SU-DHL-6 (cell line): ENCODE measurements at regions not wholly inside any gene's neighbourhood (a gene's known extent, or its start where the extent isn't known, plus 50 kb on each side); places are given as distances from the start of the nearest gene placed in this dataset.
"Not testable (repeated sequence)": the region's sequence is repeated elsewhere in the genome, so short reads cannot be mapped to it uniquely, and the experiment has no call there.

ENCODE experiments used
- H2AFZ ChIP-seq: fragments of 200-600 bp; sonication (generic); 2 replicates; pipeline ENCODE4 v1.6.1; 2014; ENCODE audit warnings: low read depth, mild to moderate bottlenecking, moderate library complexity, mixed read lengths, antibody characterized with exemption, low read length; ENCODE audit not compliant: severe bottlenecking
- H3F3A ChIP-seq: fragments of 200-600 bp; shearing (Covaris generic); 2 replicates; pipeline ENCODE4 v1.6.0; 2016; ENCODE audit warnings: antibody characterized with exemption, mild to moderate bottlenecking; ENCODE audit not compliant: insufficient read depth
- H3K27ac ChIP-seq: fragments of 200-600 bp; sonication (generic); 2 replicates; pipeline ENCODE4 v1.5.1; 2016; ENCODE audit warnings: low read depth, mild to moderate bottlenecking, low read length, moderate library complexity, mixed read lengths
- H3K27me3 ChIP-seq: fragments of 200-600 bp; sonication (generic), shearing (Covaris generic); 2 replicates; pipeline ENCODE4 v1.6.0; 2014; ENCODE audit warnings: mild to moderate bottlenecking, low read length
- H3K36me3 ChIP-seq: fragments of 200-600 bp; sonication (generic); 2 replicates; pipeline ENCODE4 v1.6.1; 2014; ENCODE audit warnings: mild to moderate bottlenecking, low read length, mixed read lengths
- H3K4me2 ChIP-seq: fragments of 300-600, 200-600 bp; shearing (Covaris generic), sonication (generic); 2 replicates; pipeline ENCODE4 v1.6.0; 2014; ENCODE audit warnings: low read length, low read depth, mild to moderate bottlenecking; ENCODE audit not compliant: poor library complexity, severe bottlenecking
- H3K4me3 ChIP-seq: fragments of 200-600 bp; sonication (generic); 2 replicates; pipeline ENCODE4 v1.5.1; 2014; ENCODE audit warnings: antibody characterized with exemption, low read length, mild to moderate bottlenecking, mixed read lengths; ENCODE audit not compliant: insufficient read depth, poor library complexity, severe bottlenecking
- H3K79me2 ChIP-seq: fragments of 200-600 bp; sonication (generic); 2 replicates; pipeline ENCODE4 v1.6.1; 2014; ENCODE audit warnings: mild to moderate bottlenecking, low read length, moderate library complexity; ENCODE audit not compliant: insufficient read depth
- H3K9ac ChIP-seq: fragments of 200-600 bp; sonication (generic); 2 replicates; pipeline ENCODE4 v1.7.0; 2014; ENCODE audit warnings: mild to moderate bottlenecking, low read length
- H3K9me2 ChIP-seq: fragments of 200-600 bp; sonication (generic); replicated peaks from 2 replicates; pipeline ENCODE4 v1.6.1; 2014; ENCODE audit warnings: low read length; ENCODE audit not compliant: insufficient read depth
- H3K9me3 ChIP-seq: fragments of 200-600 bp; sonication (generic); 2 replicates; pipeline ENCODE4 v1.6.1; 2014; ENCODE audit warnings: low read length, mixed read lengths; ENCODE audit not compliant: insufficient read depth
- H4K20me1 ChIP-seq: fragments of 200-600 bp; sonication (generic); 2 replicates; pipeline ENCODE4 v1.6.1; 2014; ENCODE audit warnings: low read depth, mild to moderate bottlenecking, antibody characterized with exemption, low read length, moderate library complexity, mixed read lengths
- EZH2phosphoT487 ChIP-seq: fragments of 200-600 bp; sonication (generic), shearing (Covaris generic); conservative IDR thresholded peaks from 2 replicates; pipeline ENCODE4 v1.6.1; 2018; ENCODE audit warnings: mild to moderate bottlenecking, antibody characterized with exemption, low read length, moderate library complexity, mixed read lengths
- TF ChIP-seq, protein P1 (sequence below): fragments of 200-600 bp; sonication (generic); IDR thresholded peaks from one replicate; pipeline ENCODE4 v1.5.1; 2017; ENCODE audit warnings: antibody characterized with exemption, mild to moderate bottlenecking, low read length, moderate library complexity; ENCODE audit not compliant: insufficient read depth, poor library complexity, severe bottlenecking

DNA sequence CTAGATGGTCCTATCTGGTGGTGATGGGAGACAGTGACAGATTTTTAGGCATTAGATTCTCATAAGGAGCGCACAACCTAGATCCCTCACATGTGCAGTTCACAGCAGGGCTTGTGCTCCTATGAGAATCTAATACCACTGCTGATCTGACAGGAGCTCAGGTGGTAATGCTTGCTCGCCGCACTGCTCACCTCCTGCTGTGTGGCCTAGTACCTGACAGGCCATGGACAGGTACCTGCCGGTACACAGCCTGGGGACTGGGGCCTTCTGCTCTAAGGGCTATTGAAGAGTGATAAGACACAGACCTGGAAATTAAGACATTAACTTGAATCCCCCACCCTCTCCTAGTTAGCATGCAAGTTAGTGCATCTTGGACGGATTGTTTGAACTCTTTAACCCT lies 64.4 kb downstream of the KLRB1 start:
- H3K4me3 ChIP-seq, H3K27ac ChIP-seq, H3K36me3 ChIP-seq, H2AFZ ChIP-seq, H3K79me2 ChIP-seq, H3K9ac ChIP-seq, H3K9me3 ChIP-seq, H4K20me1 ChIP-seq, H3K4me2 ChIP-seq, H3K9me2 ChIP-seq, H3K27me3 ChIP-seq, H3F3A ChIP-seq: not testable (repeated sequence)

DNA sequence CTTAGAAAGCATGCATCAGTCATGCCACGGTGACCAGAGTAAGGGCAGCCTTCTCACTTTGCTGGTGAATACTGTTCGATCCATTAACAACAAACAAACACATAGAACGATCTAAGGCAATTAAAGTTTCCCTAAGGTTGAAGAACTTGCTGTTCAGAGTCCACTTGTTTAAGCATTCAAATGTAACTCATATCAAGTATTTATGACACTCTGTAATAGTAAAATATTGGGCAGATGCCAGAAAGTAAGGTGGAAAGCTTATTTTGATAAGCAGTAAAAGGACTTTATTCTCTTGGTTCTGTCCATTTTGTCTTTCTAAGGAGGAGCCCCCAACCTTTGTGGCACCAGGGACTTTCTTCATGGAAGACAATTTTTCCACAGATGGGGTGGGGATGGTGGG lies 64.9 kb downstream of the KLRB1 start:
- H3F3A ChIP-seq, H3K9ac ChIP-seq, H3K9me3 ChIP-seq, H3K27me3 ChIP-seq, H3K27ac ChIP-seq, H3K36me3 ChIP-seq, H2AFZ ChIP-seq, H3K79me2 ChIP-seq, H4K20me1 ChIP-seq, H3K4me2 ChIP-seq, H3K4me3 ChIP-seq, H3K9me2 ChIP-seq: not testable (repeated sequence)

DNA sequence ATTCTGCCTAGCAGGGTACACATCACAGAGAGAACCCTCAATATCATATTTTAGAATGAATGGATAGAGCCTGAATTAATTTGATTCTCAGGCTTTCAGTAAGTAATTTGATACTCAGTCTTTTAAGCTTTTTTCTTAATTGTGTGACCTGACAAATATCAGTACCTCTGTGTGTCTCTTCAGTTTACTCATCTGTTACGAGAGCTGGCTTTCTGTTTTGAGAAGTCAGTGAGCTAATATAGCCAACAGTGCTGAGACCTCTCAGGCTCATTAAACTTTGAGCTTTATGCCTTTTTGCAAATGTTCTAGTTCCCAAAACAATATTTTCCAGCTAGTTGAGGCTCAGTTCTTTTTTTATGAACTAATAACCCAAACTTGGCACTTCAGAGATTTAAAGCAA lies 91.8 kb downstream of the KLRB1 start:
- H3F3A ChIP-seq, H2AFZ ChIP-seq, H3K9me3 ChIP-seq: not testable (repeated sequence)

DNA sequence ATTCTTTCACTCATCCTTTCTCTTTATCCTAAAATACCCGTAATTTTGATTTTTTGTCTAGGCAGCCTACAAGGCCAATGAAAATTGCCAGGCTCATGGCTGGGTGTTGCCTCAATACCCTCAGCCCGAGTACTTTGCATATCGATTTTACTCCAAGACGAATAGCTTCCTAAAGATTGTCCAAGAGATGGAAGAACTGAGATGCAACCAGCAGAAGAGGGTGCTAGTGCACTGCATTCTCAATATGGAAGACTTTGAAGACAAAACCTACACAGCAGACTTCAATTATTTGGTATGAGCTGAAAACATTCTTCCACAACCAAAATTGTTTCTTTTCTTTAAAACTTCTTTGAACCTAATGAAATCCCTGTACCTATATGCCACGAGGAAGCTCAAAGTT lies 95.0 kb downstream of the KLRB1 start:
- H3K4me2 ChIP-seq, H3K27me3 ChIP-seq, H3K36me3 ChIP-seq, H3K9me2 ChIP-seq, H3K9me3 ChIP-seq, H3K9ac ChIP-seq, H3K27ac ChIP-seq, H4K20me1 ChIP-seq, H3K4me3 ChIP-seq, H2AFZ ChIP-seq, H3K79me2 ChIP-seq: not testable (repeated sequence)
- H3F3A ChIP-seq = peaks cover 15% of the 10 kb centered on the region

More for the DNA sequence above, 91.8 kb downstream of the KLRB1 start:
- H3K27me3 ChIP-seq, H3K4me3 ChIP-seq, H4K20me1 ChIP-seq, H3K79me2 ChIP-seq, H3K9me2 ChIP-seq, H3K36me3 ChIP-seq: not testable (repeated sequence)
- Histone ChIP-seq H3K9ac (peak overlapping the region; percentile 48), H3K4me2 (peak overlapping the region; percentile 60), H3K27ac (peak overlapping the region; percentile 63)

DNA sequence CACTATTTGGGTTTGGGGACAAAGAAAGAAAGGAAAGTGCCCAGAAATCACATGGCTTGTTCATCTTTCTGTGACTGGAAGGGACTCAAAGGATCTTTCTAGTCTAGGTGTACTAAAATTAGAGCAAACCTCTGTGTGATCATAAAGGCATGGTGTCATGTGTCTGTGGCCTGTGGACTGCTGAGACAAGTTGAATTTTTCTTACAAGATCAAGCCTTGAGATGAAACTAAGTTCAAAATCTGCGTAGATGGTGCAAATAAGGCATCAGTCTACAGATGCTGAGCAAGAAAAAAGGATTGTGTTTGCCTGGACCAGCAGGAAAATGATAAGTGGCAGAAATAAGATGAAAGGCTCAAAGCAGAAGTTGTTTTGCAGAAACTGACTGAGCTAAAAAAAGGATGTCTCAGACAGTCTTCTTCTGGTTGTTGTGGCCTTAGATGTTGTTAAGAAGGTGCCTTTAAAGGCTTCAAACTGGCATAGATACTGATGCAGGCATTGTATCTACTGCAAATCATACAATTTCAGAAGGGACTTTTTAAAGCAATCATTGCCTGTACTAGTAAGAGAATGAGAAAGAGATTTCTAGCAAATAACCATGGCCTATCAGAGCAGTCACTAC lies 97.2 kb downstream of the KLRB1 start:
- H3K9me2 ChIP-seq, H2AFZ ChIP-seq, H3K27me3 ChIP-seq, H4K20me1 ChIP-seq, H3K36me3 ChIP-seq, H3K4me3 ChIP-seq, H3K79me2 ChIP-seq, H3K9me3 ChIP-seq: not testable (repeated sequence)
- H3K4me2 ChIP-seq = peak overlapping the region; percentile 55
- peaks cover 15% of the 10 kb centered on the region for H3F3A ChIP-seq
- H3K9ac ChIP-seq = peak overlapping the region; percentile 29
- peak overlapping the region; percentile 91 for H3K27ac ChIP-seq

DNA sequence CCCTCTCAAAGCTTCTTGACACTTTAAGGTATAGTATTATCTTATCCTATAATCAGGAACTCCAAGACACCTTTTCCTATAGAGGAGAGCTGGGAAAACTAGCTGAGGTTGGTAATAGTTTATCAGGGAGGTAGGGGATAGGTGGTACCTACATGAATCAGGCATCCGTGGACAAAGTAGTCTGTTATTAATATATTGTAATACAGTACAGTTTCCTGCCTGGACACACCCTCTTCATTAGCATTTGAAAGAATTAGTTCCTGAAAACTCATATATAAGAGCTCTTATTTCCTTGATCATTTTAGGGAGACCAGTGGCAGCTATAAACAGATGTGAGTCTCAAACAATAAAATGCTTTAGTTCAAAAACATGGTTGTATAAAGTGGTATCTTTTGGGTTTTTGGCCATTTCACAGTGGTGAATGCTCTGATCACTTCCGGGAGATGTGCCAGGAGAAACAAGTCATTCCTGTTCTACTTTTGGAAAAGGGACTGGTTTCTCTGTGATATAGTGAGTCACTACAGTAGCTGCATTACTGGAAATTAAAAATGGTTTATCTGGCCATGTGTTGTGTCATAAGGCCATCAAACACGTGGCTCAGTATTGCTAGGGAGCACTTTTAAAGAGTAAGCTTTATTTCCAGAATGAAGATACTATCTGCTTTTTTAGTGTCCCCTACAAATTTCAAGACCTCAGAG lies 98.1 kb downstream of the KLRB1 start:
- Histone ChIP-seq H3K4me2 (peak overlapping the region; percentile 55), H3K4me3 (no peak overlapping the region), H3K27me3 (no peaks in the 10 kb centered on the region)

More for the DNA sequence above, 98.1 kb downstream of the KLRB1 start:
- no peak for TF ChIP-seq EZH2phosphoT487
- TF ChIP-seq, protein P1, sequence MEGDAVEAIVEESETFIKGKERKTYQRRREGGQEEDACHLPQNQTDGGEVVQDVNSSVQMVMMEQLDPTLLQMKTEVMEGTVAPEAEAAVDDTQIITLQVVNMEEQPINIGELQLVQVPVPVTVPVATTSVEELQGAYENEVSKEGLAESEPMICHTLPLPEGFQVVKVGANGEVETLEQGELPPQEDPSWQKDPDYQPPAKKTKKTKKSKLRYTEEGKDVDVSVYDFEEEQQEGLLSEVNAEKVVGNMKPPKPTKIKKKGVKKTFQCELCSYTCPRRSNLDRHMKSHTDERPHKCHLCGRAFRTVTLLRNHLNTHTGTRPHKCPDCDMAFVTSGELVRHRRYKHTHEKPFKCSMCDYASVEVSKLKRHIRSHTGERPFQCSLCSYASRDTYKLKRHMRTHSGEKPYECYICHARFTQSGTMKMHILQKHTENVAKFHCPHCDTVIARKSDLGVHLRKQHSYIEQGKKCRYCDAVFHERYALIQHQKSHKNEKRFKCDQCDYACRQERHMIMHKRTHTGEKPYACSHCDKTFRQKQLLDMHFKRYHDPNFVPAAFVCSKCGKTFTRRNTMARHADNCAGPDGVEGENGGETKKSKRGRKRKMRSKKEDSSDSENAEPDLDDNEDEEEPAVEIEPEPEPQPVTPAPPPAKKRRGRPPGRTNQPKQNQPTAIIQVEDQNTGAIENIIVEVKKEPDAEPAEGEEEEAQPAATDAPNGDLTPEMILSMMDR = no peak
- H3F3A ChIP-seq = peaks cover 15% of the 10 kb centered on the region
- H3K36me3 ChIP-seq = no peaks in the 10 kb centered on the region
- H3K27ac ChIP-seq = peak overlapping the region; percentile 91
- H2AFZ ChIP-seq = peak overlapping the region; percentile 12
- no peaks in the 10 kb centered on the region for H3K79me2 ChIP-seq
- no peaks in the 10 kb centered on the region for H4K20me1 ChIP-seq
- H3K9me2 ChIP-seq = no peaks in the 10 kb centered on the region
- no peaks in the 10 kb centered on the region for H3K9me3 ChIP-seq
- H3K9ac ChIP-seq = peak overlapping the region; percentile 29
